DOHH2 (cell line): ENCODE measurements at regions not wholly inside any gene's neighbourhood (a gene's known extent, or its start where the extent isn't known, plus 50 kb on each side); places are given as distances from the start of the nearest gene placed in this dataset.

Source experiments
- EZH2phosphoT487 ChIP-seq: fragments of 200-600 bp; sonication (generic); IDR thresholded peaks from 2 replicates; pipeline ENCODE4 v1.6.1; 2017; ENCODE audit warnings: borderline replicate concordance, mild to moderate bottlenecking, antibody characterized with exemption, low read length, moderate library complexity, mixed read lengths
- TF ChIP-seq, protein P1 (sequence below): fragments of 200-600 bp; sonication (generic); IDR thresholded peaks from one replicate; pipeline ENCODE4 v1.5.1; 2014; ENCODE audit warnings: antibody characterized with exemption, mild to moderate bottlenecking, low read depth, low read length; ENCODE audit not compliant: poor library complexity, severe bottlenecking

- TF ChIP-seq, protein P1, sequence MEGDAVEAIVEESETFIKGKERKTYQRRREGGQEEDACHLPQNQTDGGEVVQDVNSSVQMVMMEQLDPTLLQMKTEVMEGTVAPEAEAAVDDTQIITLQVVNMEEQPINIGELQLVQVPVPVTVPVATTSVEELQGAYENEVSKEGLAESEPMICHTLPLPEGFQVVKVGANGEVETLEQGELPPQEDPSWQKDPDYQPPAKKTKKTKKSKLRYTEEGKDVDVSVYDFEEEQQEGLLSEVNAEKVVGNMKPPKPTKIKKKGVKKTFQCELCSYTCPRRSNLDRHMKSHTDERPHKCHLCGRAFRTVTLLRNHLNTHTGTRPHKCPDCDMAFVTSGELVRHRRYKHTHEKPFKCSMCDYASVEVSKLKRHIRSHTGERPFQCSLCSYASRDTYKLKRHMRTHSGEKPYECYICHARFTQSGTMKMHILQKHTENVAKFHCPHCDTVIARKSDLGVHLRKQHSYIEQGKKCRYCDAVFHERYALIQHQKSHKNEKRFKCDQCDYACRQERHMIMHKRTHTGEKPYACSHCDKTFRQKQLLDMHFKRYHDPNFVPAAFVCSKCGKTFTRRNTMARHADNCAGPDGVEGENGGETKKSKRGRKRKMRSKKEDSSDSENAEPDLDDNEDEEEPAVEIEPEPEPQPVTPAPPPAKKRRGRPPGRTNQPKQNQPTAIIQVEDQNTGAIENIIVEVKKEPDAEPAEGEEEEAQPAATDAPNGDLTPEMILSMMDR = no peak
- TF ChIP-seq EZH2phosphoT487 = no peak
These were observed 64.2 kb upstream of the SVIL start for GRCh38 chr10:29698773-29699490.
